ENCODE measurements at regions not wholly inside any gene's neighbourhood (a gene's known extent, or its start where the extent isn't known, plus 50 kb on each side); places are given as distances from the start of the nearest gene placed in this dataset.

DNA sequence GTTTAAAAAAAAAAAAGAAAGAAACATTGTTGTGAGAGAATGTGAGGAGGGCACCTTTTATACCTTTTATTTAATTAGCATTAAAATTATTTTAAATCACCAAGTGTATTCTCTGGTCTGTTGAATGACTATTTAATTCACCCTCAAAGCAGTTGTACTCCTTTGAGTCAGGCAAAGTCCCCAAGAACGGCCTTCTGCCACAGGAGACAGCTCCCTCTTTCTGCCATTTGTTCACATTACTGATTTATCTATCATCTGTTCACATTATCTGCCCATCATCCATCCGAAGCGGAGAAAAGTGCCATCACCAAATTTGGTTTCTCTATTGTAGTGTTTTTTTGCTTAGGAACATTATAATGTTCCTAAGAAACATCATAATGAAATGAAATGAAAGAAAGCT is 240.7 kb upstream of the DPP10 start:
- Mint-ChIP-seq H3K27me3 (ENCODE audit: insufficient read depth) (no peaks in the 10 kb centered on the region; the same call in 1 of the 2 replicates), H3K36me3 (ENCODE audit: low read depth) (no peaks in the 10 kb centered on the region), H3K9me3 (no peaks in the 10 kb centered on the region), H3K4me3 (no peak overlapping the region), H3K27ac (no peak overlapping the region), H3K4me1 (ENCODE audit: low read depth) (no peaks in the 10 kb centered on the region)
- no peak for DNase-seq
- TF ChIP-seq, protein P1, sequence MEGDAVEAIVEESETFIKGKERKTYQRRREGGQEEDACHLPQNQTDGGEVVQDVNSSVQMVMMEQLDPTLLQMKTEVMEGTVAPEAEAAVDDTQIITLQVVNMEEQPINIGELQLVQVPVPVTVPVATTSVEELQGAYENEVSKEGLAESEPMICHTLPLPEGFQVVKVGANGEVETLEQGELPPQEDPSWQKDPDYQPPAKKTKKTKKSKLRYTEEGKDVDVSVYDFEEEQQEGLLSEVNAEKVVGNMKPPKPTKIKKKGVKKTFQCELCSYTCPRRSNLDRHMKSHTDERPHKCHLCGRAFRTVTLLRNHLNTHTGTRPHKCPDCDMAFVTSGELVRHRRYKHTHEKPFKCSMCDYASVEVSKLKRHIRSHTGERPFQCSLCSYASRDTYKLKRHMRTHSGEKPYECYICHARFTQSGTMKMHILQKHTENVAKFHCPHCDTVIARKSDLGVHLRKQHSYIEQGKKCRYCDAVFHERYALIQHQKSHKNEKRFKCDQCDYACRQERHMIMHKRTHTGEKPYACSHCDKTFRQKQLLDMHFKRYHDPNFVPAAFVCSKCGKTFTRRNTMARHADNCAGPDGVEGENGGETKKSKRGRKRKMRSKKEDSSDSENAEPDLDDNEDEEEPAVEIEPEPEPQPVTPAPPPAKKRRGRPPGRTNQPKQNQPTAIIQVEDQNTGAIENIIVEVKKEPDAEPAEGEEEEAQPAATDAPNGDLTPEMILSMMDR (IDR thresholded peaks at IDR 0.05) = no peak

DNA sequence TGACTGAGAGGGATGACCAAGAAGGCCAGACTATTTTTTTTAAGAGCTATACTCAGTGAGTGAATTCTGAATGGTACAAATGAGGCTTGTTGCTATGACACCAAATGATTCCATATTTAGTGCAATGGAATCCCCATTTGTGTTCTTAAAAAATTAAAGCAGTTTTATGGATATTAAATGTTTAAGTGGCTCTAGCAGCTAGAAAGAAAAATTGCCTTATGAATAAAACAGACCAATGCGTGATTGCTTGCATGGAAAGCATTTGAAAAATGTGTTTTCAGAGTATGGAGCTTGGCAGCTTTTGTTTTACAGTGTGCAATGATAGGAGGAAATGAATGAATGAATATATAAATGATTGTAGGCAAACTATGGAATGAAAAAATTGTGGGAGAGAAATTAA is 238.8 kb upstream of the DPP10 start:
- no peak for DNase-seq
- H3K4me3 Mint-ChIP-seq = no peak overlapping the region
- no peaks in the 10 kb centered on the region for H3K4me1 Mint-ChIP-seq (ENCODE audit: low read depth)
- TF ChIP-seq, protein P1 (IDR thresholded peaks at IDR 0.05) = no peak
- no peaks in the 10 kb centered on the region for H3K9me3 Mint-ChIP-seq
- H3K36me3 Mint-ChIP-seq (ENCODE audit: low read depth) = no peaks in the 10 kb centered on the region
- no peaks in the 10 kb centered on the region for H3K27me3 Mint-ChIP-seq (ENCODE audit: insufficient read depth)
- H3K27ac Mint-ChIP-seq = no peak overlapping the region

DNA sequence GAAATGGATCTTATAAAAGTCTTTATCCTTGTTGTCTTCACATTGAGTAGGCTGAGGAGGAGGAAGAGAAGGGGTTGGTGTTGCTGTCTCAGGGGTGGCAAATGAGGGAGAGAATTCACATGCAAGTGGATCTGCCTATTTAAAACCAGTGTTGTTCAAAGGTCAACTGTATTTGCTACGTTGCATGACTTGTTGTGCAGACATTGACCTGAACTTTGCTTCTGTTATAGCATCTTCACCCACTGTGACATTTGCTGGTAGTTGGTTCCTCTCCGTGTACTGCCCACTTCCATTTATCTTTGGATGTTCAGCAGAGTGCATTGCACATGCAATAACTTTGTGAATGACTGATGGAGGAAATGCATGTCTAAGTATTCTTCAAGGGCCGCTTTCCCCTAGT is 228.6 kb upstream of the DPP10 start:
- H3K27ac Mint-ChIP-seq = no peak overlapping the region
- no peaks in the 10 kb centered on the region for H3K36me3 Mint-ChIP-seq (ENCODE audit: low read depth)
- H3K4me3 Mint-ChIP-seq = no peak overlapping the region
- no peaks in the 10 kb centered on the region for H3K27me3 Mint-ChIP-seq (ENCODE audit: insufficient read depth)
- TF ChIP-seq, protein P1 (IDR thresholded peaks at IDR 0.05) = no peak
- no peaks in the 10 kb centered on the region for H3K4me1 Mint-ChIP-seq (ENCODE audit: low read depth)
- no peaks in the 10 kb centered on the region for H3K9me3 Mint-ChIP-seq
- no peak for DNase-seq

DNA sequence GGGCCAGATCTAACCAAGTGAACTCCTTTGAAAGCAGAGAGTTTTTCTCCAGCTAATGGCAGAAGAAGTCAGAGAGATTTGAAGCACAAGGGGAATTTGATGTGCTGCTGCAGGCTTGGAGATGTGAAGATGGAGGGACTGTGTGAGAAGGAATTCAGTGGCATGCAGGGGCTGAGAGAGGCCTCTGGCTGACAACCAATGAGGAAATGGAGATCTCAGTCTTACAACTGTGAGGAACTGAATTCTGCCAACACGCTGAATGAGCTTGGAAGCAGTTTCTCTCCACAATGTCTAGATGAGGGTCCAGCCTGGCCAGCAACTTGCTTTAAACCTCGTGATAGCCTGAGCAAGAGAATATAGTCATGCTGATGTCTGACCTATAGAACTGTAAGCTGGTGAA is 224.1 kb upstream of the DPP10 start:
- Mint-ChIP-seq H3K27me3 (ENCODE audit: insufficient read depth) (no peaks in the 10 kb centered on the region), H3K4me1 (ENCODE audit: low read depth) (no peaks in the 10 kb centered on the region), H3K27ac (no peak overlapping the region), H3K4me3 (no peak overlapping the region), H3K36me3 (ENCODE audit: low read depth) (no peaks in the 10 kb centered on the region), H3K9me3 (no peaks in the 10 kb centered on the region)
- TF ChIP-seq, protein P1 (IDR thresholded peaks at IDR 0.05) = no peak
- no peak for DNase-seq

DNA sequence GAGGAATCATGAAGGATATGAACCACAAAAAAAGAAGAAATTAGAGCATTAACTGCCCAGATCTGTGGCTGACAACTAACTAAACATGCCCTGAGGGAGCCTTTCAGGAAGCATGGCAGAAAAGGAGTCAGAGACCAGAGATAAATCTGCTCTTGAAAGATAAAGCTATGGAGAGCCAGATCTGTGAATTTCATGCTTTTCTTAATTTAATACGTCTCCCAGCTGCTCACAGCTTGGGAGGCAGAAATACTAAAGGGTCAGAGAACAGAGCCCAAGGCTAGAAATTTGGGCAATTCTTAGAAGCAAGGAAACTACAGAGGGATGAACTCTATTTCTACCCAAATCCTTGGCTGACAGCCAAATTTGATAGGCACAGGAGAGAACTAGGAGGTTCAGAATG is 223.0 kb upstream of the DPP10 start:
- no peak for DNase-seq
- TF ChIP-seq, protein P1 (IDR thresholded peaks at IDR 0.05) = no peak
- Mint-ChIP-seq H3K4me1 (ENCODE audit: low read depth) (no peaks in the 10 kb centered on the region), H3K4me3 (no peak overlapping the region), H3K36me3 (ENCODE audit: low read depth) (no peaks in the 10 kb centered on the region), H3K9me3 (no peaks in the 10 kb centered on the region), H3K27ac (no peak overlapping the region), H3K27me3 (ENCODE audit: insufficient read depth) (no peaks in the 10 kb centered on the region)

DNA sequence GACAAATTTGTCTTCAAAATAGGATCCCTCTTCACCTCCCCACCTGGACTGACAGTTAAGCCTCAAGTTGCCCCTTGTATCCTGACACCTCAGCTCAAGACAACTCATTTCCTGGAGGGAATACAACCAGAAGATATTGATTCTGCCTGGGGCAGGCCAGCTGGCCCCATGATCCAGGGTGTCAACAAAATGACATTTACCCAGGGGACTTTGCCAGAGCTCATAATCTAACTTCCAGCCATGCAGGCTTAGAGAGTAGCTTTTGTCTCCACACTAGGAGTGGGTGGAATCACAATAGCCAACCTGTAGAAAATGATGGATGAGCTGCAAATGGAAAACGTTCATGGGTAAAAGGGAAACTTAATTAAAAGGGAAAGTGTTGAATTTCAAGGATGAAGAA is 220.1 kb upstream of the DPP10 start:
- Mint-ChIP-seq H3K9me3 (no peaks in the 10 kb centered on the region), H3K36me3 (ENCODE audit: low read depth) (no peaks in the 10 kb centered on the region), H3K27me3 (ENCODE audit: insufficient read depth) (no peaks in the 10 kb centered on the region), H3K27ac (no peak overlapping the region), H3K4me1 (ENCODE audit: low read depth) (no peaks in the 10 kb centered on the region), H3K4me3 (no peak overlapping the region)
- no peak for DNase-seq
- TF ChIP-seq, protein P1 (IDR thresholded peaks at IDR 0.05) = no peak
